ENCODE measurements at regions not wholly inside any gene's neighbourhood (a gene's known extent, or its start where the extent isn't known, plus 50 kb on each side); places are given as distances from the start of the nearest gene placed in this dataset.

GRCh38 chr2:15042801-15043217 lies 410.3 kb downstream of the LRATD1 start:
- DNase-seq (ENCODE audit: low read depth in 2 of 2): peak; percentile 85 to 88

- no peak for DNase-seq (ENCODE audit: low read depth in 2 of 2)
Observed at GRCh38 chr2:15043336-15044058, 411.0 kb downstream of the LRATD1 start.

GRCh38 chr2:15045054-15045453 lies 412.5 kb downstream of the LRATD1 start:
- DNase-seq (ENCODE audit: low read depth in 2 of 2): no peak

GRCh38 chr2:15047184-15047583 lies 414.7 kb downstream of the LRATD1 start:
- DNase-seq (ENCODE audit: low read depth in 2 of 2): no peak

- no peak for DNase-seq (ENCODE audit: low read depth in 2 of 2)
Observed at GRCh38 chr2:15048000-15048399, 415.5 kb downstream of the LRATD1 start.

GRCh38 chr2:15049096-15049993 lies 416.8 kb downstream of the LRATD1 start:
- DNase-seq (ENCODE audit: low read depth in 2 of 2): no peak

GRCh38 chr2:15050483-15050882 lies 418.0 kb downstream of the LRATD1 start:
- DNase-seq (ENCODE audit: low read depth in 2 of 2): peak; percentile 29 to 30

- no peak for DNase-seq (ENCODE audit: low read depth in 2 of 2)
Observed at GRCh38 chr2:15053542-15053941, 421.0 kb downstream of the LRATD1 start.

- DNase-seq (ENCODE audit: low read depth in 2 of 2): peak; percentile 25 to 27
Observed at GRCh38 chr2:15058015-15058720, 425.7 kb downstream of the LRATD1 start.

- no peak for DNase-seq (ENCODE audit: low read depth in 2 of 2)
Observed at GRCh38 chr2:15058721-15059157, 426.2 kb downstream of the LRATD1 start.

GRCh38 chr2:15059870-15060512 lies 427.5 kb downstream of the LRATD1 start:
- no peak for DNase-seq (ENCODE audit: low read depth in 2 of 2)

- no peak for DNase-seq (ENCODE audit: low read depth in 2 of 2)
Observed at GRCh38 chr2:15061268-15061667, 428.8 kb downstream of the LRATD1 start.

- no peak for DNase-seq (ENCODE audit: low read depth in 2 of 2)
Observed at GRCh38 chr2:15066138-15066537, 433.6 kb downstream of the LRATD1 start.

- peak; percentile 88 to 92 for DNase-seq (ENCODE audit: low read depth in 2 of 2)
Observed at GRCh38 chr2:15069149-15069548, 436.6 kb downstream of the LRATD1 start.

GRCh38 chr2:15072836-15073235 lies 440.3 kb downstream of the LRATD1 start:
- no peak for DNase-seq (ENCODE audit: low read depth in 2 of 2)

- DNase-seq (ENCODE audit: low read depth in 2 of 2): peak; percentile 52 to 57
Observed at GRCh38 chr2:15073664-15074063, 441.1 kb downstream of the LRATD1 start.

GRCh38 chr2:15074319-15074718 lies 441.8 kb downstream of the LRATD1 start:
- DNase-seq (ENCODE audit: low read depth in 2 of 2): no peak

- no peak for DNase-seq (ENCODE audit: low read depth in 2 of 2)
Observed at GRCh38 chr2:15074751-15075700, 442.5 kb downstream of the LRATD1 start.

GRCh38 chr2:15076668-15077067 lies 444.2 kb downstream of the LRATD1 start:
- no peak for DNase-seq (ENCODE audit: low read depth in 2 of 2)

- DNase-seq (ENCODE audit: low read depth in 2 of 2): no peak
Observed at GRCh38 chr2:15081356-15081755, 448.8 kb downstream of the LRATD1 start.
